HG03064 (cell line): ENCODE measurements at regions not wholly inside any gene's neighbourhood (a gene's known extent, or its start where the extent isn't known, plus 50 kb on each side); places are given as distances from the start of the nearest gene placed in this dataset.

Experiments
- ATAC-seq: cut with Tn5 transposase; IDR thresholded peaks from one replicate; pipeline ENCODE4 v1.9.1; 2021; ENCODE audit warnings: low read depth; ENCODE audit not compliant: unreplicated experiment

- no peak for ATAC-seq
Observed at GRCh38 chr3:118714800-118715199, 319.8 kb downstream of the IGSF11 start.

GRCh38 chr3:118729546-118729945, 305.1 kb downstream of the IGSF11 start:
- ATAC-seq = no peak

- ATAC-seq = no peak
Observed at GRCh38 chr3:118734664-118735063, 300.0 kb downstream of the IGSF11 start.

- ATAC-seq = no peak
Observed at GRCh38 chr3:118736107-118736506, 298.5 kb downstream of the IGSF11 start.

GRCh38 chr3:118740722-118741290, 293.8 kb downstream of the IGSF11 start:
- no peak for ATAC-seq

- no peak for ATAC-seq
Observed at GRCh38 chr3:118742760-118743159, 291.9 kb downstream of the IGSF11 start.

- ATAC-seq = no peak
Observed at GRCh38 chr3:118744186-118744585, 290.5 kb downstream of the IGSF11 start.

GRCh38 chr3:118754406-118755252, 280.0 kb downstream of the IGSF11 start:
- no peak for ATAC-seq

- ATAC-seq = no peak
Observed at GRCh38 chr3:118755253-118755801, 279.3 kb downstream of the IGSF11 start.

GRCh38 chr3:118760585-118761290, 273.9 kb downstream of the IGSF11 start:
- no peak for ATAC-seq

- ATAC-seq = no peak
Observed at GRCh38 chr3:118761291-118761606, 273.4 kb downstream of the IGSF11 start.

GRCh38 chr3:118765636-118766305, 268.9 kb downstream of the IGSF11 start:
- ATAC-seq = no peak

GRCh38 chr3:118766306-118766669, 268.4 kb downstream of the IGSF11 start:
- ATAC-seq = no peak

GRCh38 chr3:118772036-118772435, 262.6 kb downstream of the IGSF11 start:
- no peak for ATAC-seq

- ATAC-seq = peak; percentile 87
Observed at GRCh38 chr3:118772547-118773011, 262.1 kb downstream of the IGSF11 start.

- no peak for ATAC-seq
Observed at GRCh38 chr3:118775021-118775420, 259.6 kb downstream of the IGSF11 start.

GRCh38 chr3:118778201-118778600, 256.4 kb downstream of the IGSF11 start:
- ATAC-seq = no peak

GRCh38 chr3:118781232-118781631, 253.4 kb downstream of the IGSF11 start:
- no peak for ATAC-seq

- ATAC-seq = no peak
Observed at GRCh38 chr3:118781839-118782238, 252.8 kb downstream of the IGSF11 start.

- peak; percentile 94 for ATAC-seq
Observed at GRCh38 chr3:118782755-118783202, 251.9 kb downstream of the IGSF11 start.

GRCh38 chr3:118785415-118785814, 249.2 kb downstream of the IGSF11 start:
- no peak for ATAC-seq
